C4-2B (cell line): ENCODE measurements at regions not wholly inside any gene's neighbourhood (a gene's known extent, or its start where the extent isn't known, plus 50 kb on each side); places are given as distances from the start of the nearest gene placed in this dataset.
A peak's percentile ranks its signal among the peaks of the same experiment; 100 is the strongest.
"Not testable (repeated sequence)": the region's sequence is repeated elsewhere in the genome, so short reads cannot be mapped to it uniquely, and the experiment has no call there.

Source experiments
- H3K27ac ChIP-seq: fragments of 450-650 bp; 2 replicates; pipeline ENCODE4 v1.5.1; 2017
- CTCF ChIP-seq: fragments of 450-650 bp; conservative IDR thresholded peaks from 2 replicates; pipeline ENCODE4 v1.5.1; 2017; ENCODE audit warnings: mild to moderate bottlenecking
- ZFX ChIP-seq: fragments of 450-650 bp; IDR thresholded peaks from 2 replicates; pipeline ENCODE4 v1.6.1; 2017

- TF ChIP-seq CTCF, result no peak
- no peak for TF ChIP-seq ZFX
- no peak overlapping the region for H3K27ac ChIP-seq
Observed at GRCh38 chr10:100628061-100628460, 92.3 kb downstream of the HIF1AN start.

GRCh38 chr10:100631192-100631591 is 95.4 kb downstream of the HIF1AN start:
- H3K27ac ChIP-seq, result no peak overlapping the region
- TF ChIP-seq ZFX, result no peak
- no peak for TF ChIP-seq CTCF

GRCh38 chr10:100632027-100632426 is 96.3 kb downstream of the HIF1AN start:
- TF ChIP-seq CTCF, result no peak
- TF ChIP-seq ZFX, result no peak
- H3K27ac ChIP-seq, result no peak overlapping the region

- TF ChIP-seq ZFX (no peak), CTCF (no peak)
- no peak overlapping the region for H3K27ac ChIP-seq
Observed at GRCh38 chr10:100634034-100634433, 98.3 kb downstream of the HIF1AN start.

- H3K27ac ChIP-seq, result no peak overlapping the region
- TF ChIP-seq CTCF (no peak), ZFX (no peak)
Observed at GRCh38 chr10:100636848-100637553, 101.3 kb downstream of the HIF1AN start.

GRCh38 chr10:100637785-100638184 is 102.0 kb downstream of the HIF1AN start:
- TF ChIP-seq ZFX (no peak), CTCF (peak; percentile 33)
- H3K27ac ChIP-seq, result no peak overlapping the region

GRCh38 chr10:100638969-100639368 is 103.2 kb downstream of the HIF1AN start:
- H3K27ac ChIP-seq, result not testable (repeated sequence)

- no peak for TF ChIP-seq ZFX
- TF ChIP-seq CTCF, result no peak
- H3K27ac ChIP-seq, result no peak overlapping the region
Observed at GRCh38 chr10:100642295-100642994, 102.9 kb upstream of the PAX2 start.
